Upper lobe of right lung (tissue), 1 donor: ENCODE measurements at regions not wholly inside any gene's neighbourhood (a gene's known extent, or its start where the extent isn't known, plus 50 kb on each side); places are given as distances from the start of the nearest gene placed in this dataset.

Source experiments
- ATAC-seq: fragments of 200-7000 bp; cut with Tn5 transposase; one replicate; pipeline ENCODE4 v1.9.1; 2020; ENCODE audit warnings: mild to moderate bottlenecking, moderate library complexity
- DNase-seq: peaks from one replicate; pipeline ENCODE4 v3.0.0-alpha.2; 2020
- H3K27ac ChIP-seq: fragments of 200-600 bp; one replicate; pipeline ENCODE4 v1.8.0; 2022
- H3K27me3 ChIP-seq: fragments of 200-600 bp; one replicate; pipeline ENCODE4 v1.8.0; 2022; ENCODE audit warnings: mild to moderate bottlenecking
- H3K36me3 ChIP-seq: fragments of 200-600 bp; one replicate; pipeline ENCODE4 v1.8.0; 2022
- H3K4me1 ChIP-seq: fragments of 200-600 bp; one replicate; pipeline ENCODE4 v1.8.0; 2022
- H3K4me3 ChIP-seq: fragments of 200-600 bp; one replicate; pipeline ENCODE4 v1.8.0; 2022; ENCODE audit warnings: mild to moderate bottlenecking
- H3K9me3 ChIP-seq: fragments of 200-600 bp; one replicate; pipeline ENCODE4 v1.8.0; 2022
- CTCF ChIP-seq: fragments of 200-600 bp; IDR thresholded peaks from one replicate; pipeline ENCODE4 v1.8.0; 2022; ENCODE audit warnings: antibody characterized with exemption
- intact Hi-C: fragments of 100-400 bp; cut with DNase I; formaldehyde crosslinking; loops from one replicate; pipeline ENCODE4 v1.11.0; 2022
- donor health status: DM: no; HTN: yes; CAD: no; lungs with severe emphysema.

GRCh38 chr11:57900320-57900719 lies 123.4 kb upstream of the OR9Q1 start:
- intact Hi-C loops: no loop called here
- no peak for TF ChIP-seq CTCF
- H3K9me3 ChIP-seq: no peaks in the 10 kb centered on the region
- no peak for DNase-seq
- H3K27me3 ChIP-seq: no peaks in the 10 kb centered on the region
- H3K4me1 ChIP-seq: no peaks in the 10 kb centered on the region
- peak; percentile 72 for ATAC-seq
- no peak overlapping the region for H3K27ac ChIP-seq
- H3K36me3 ChIP-seq: no peaks in the 10 kb centered on the region
- H3K4me3 ChIP-seq: no peak overlapping the region

DNA sequence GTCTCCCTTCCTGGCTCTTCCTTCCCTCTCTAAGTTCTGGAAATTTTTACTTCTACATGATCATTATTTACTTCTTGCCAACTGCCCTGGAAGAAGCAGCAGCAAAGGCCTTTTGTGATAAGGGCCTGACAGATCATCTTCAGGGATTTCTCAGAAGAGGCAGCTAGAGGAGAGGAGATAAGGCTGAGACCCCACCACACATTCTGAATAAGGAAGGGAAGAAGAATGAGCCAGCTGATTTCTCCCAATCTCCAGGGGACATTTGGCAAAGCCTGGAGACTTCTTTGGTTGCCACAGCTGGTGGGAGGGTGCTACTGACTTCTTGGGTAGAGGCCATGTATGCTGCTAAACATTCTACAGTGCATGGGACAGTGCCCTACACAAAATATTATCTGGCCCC lies 122.4 kb upstream of the OR9Q1 start:
- no peak for ATAC-seq

GRCh38 chr11:57901756-57902155 lies 121.9 kb upstream of the OR9Q1 start:
- intact Hi-C loops: no loop called here
- Histone ChIP-seq H3K4me1 (no peaks in the 10 kb centered on the region), H3K4me3 (no peak overlapping the region), H3K9me3 (no peaks in the 10 kb centered on the region), H3K27me3 (no peaks in the 10 kb centered on the region), H3K27ac (no peak overlapping the region), H3K36me3 (no peaks in the 10 kb centered on the region)
- ATAC-seq: no peak
- no peak for DNase-seq
- no peak for TF ChIP-seq CTCF

More for the DNA sequence above, 122.4 kb upstream of the OR9Q1 start:
- no peak for TF ChIP-seq CTCF
- Histone ChIP-seq H3K27me3 (no peaks in the 10 kb centered on the region), H3K36me3 (no peaks in the 10 kb centered on the region), H3K4me3 (no peak overlapping the region), H3K4me1 (no peaks in the 10 kb centered on the region), H3K9me3 (no peaks in the 10 kb centered on the region), H3K27ac (no peak overlapping the region)
- DNase-seq: no peak
- intact Hi-C loops: no loop called here

- Histone ChIP-seq H3K4me3 (no peak overlapping the region), H3K27me3 (no peaks in the 10 kb centered on the region), H3K9me3 (no peaks in the 10 kb centered on the region), H3K36me3 (no peaks in the 10 kb centered on the region), H3K4me1 (no peaks in the 10 kb centered on the region), H3K27ac (no peak overlapping the region)
- no peak for TF ChIP-seq CTCF
- intact Hi-C loops: no loop called here
- ATAC-seq (no peak), DNase-seq (no peak)
These were observed 120.7 kb upstream of the OR9Q1 start for GRCh38 chr11:57903011-57903410.

- TF ChIP-seq CTCF: no peak
- intact Hi-C loops: no loop called here
- no peaks in the 10 kb centered on the region for H3K36me3 ChIP-seq
- ATAC-seq: peak; percentile 62
- no peaks in the 10 kb centered on the region for H3K4me1 ChIP-seq
- H3K27me3 ChIP-seq: no peaks in the 10 kb centered on the region
- no peak overlapping the region for H3K27ac ChIP-seq
- DNase-seq: no peak
- no peaks in the 10 kb centered on the region for H3K9me3 ChIP-seq
- no peak overlapping the region for H3K4me3 ChIP-seq
These were observed 120.1 kb upstream of the OR9Q1 start for GRCh38 chr11:57903441-57904123.

- Histone ChIP-seq H3K4me3 (no peak overlapping the region), H3K27me3 (no peaks in the 10 kb centered on the region), H3K4me1 (no peaks in the 10 kb centered on the region), H3K36me3 (no peaks in the 10 kb centered on the region), H3K9me3 (no peaks in the 10 kb centered on the region), H3K27ac (no peak overlapping the region)
- intact Hi-C loops: no loop called here
- TF ChIP-seq CTCF: no peak
- DNase-seq (no peak), ATAC-seq (no peak)
These were observed 119.3 kb upstream of the OR9Q1 start for GRCh38 chr11:57904376-57904775.
